ENCODE measurements at regions not wholly inside any gene's neighbourhood (a gene's known extent, or its start where the extent isn't known, plus 50 kb on each side); places are given as distances from the start of the nearest gene placed in this dataset.

GRCh38 chr2:238511614-238511950 is 84.9 kb downstream of the ASB1 start:
- TF ChIP-seq POLR2A (IDR thresholded peaks at IDR 0.05) = no peak
- no peak for TF ChIP-seq CTCF (IDR thresholded peaks at IDR 0.05)
